Inflammatory macrophage treated with lipopolysaccharide for 1 hour (primary cell): ENCODE measurements at regions not wholly inside any gene's neighbourhood (a gene's known extent, or its start where the extent isn't known, plus 50 kb on each side); places are given as distances from the start of the nearest gene placed in this dataset.
"Not testable (repeated sequence)": the region's sequence is repeated elsewhere in the genome, so short reads cannot be mapped to it uniquely, and the experiment has no call there.

Experiments
- DNase-seq, 2 donors: peaks; one replicate each; pipeline ENCODE4 v3.0.0-alpha.2; 2020 to 2022

DNA sequence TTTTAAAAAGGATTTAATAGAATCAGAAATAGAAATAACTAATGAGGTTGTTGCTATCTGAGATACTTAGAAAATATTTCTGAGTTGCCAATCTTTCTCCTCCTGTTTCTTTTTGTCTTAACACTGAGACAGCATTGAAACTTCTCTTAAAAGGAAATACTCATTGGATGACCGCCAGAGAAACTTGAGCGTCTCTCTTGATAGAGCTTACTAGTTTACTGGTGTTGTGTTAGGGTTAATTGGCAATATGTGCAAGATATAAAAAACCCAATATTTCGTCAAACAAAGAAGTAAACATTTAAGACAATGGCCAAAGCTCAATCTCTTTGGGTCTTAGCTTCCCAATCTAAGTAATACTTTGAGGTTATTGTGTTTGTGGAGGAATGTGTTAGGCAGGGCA is 176.4 kb upstream of the CHD1 start:
- DNase-seq = no peak

DNA sequence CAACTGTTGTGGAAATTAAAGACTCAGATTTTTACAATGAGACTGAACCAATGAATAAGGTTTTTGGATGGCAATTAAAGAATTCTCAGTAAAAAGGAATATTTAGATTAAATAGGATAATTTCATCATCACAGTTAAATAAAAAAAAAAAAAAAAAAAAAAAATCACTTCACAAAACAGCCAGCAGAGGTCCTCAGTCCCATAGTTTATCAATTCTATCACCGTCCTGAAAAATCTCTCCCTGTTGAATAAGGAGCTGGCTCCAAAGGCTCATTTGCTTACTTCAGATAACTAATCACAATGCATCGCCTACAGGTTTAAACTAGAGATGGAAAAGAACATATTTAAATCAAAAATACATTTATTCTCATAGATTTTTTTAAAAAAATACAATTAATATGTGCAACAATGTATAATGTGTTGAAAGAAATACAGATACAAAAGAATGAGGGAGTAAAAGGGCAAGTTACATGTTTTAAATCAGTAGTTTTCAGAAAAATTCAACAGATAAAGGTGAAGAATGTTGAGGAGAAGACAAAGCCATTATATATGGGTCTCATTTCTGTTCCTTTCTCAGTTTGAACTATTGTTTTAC is 175.8 kb upstream of the CHD1 start:
- DNase-seq = peak; percentile 11 to 80

DNA sequence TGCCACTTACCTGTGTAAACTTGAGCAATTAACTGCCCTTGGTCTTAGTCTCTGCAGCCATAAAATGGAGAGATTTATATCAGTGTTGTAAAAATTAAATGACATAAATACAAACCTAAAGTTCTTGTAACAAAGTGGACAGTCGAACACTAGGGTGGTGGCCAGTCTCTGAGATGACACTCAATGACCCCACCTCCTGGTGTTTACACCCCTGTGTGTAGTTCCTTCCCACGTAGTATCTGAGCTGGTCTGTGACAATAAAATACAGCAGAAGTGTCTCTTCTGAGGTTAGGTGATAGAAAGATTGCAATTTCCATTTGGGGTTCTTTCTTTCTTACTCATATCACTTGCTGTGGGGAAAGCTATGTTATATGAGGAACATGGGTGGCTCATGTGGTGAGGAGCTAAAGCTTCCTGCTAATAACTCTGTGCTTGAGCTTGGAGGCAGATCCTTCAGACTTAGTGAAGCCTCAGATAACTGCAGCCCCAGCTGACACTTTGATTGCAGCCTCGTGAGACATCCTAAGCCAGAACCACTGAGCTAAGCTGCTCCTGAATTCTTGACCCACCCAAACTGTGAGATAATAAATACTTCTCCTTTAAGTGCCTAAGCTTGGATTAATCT is 173.4 kb upstream of the CHD1 start:
- DNase-seq = no peak

DNA sequence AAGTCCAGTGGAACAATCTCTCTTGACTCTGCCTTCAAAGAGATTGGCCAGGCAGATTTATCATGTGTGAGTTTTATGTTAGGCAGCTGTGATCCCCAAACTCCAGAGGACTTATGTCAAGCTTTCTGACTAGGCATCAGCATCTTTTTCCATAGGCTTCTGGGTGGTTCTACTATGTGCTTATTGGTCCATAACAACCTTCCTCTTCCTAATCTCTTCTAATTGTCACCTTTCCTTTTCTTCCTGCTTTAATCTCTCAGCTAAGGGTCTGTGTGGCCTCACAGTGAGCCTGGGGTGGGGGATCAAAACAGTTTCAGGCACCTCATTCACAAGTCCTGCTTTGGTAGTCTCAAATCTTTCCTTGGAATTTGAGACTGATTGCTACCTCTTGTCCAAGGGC is 170.9 kb upstream of the CHD1 start:
- no peak for DNase-seq

DNA sequence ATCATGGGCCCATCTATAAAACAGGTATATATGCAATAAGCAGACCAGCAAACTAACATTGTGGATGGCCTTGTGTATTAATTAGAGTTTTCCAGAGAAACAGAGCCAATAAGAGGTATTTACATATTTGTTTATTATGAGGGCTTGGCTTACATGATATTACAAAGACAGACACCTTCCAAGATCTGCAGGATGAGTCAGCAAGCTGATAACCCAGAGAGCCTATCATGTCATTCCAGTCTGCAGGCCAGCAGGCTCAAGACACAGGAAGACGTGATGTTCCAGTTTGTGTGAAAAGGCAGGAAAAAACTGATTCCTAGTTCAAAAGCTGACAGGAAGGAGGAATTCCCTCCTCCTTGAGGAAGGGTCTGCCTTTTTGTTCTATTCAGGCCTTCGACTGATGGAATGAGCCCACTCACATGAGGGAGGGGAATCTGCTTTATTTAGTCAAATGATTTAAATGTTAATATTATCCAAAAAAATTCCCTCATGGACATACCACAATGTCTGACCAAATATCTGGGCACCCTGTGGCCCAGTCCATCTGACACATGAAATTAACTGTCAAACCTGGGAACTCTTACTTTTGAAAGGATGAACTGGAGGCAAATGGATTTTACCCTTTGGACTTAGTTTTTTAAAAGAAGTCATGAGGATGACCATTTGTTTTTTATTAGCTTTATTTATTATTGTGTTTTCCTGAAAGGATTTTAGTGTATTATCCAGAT is 161.2 kb upstream of the CHD1 start:
- no peak for DNase-seq

DNA sequence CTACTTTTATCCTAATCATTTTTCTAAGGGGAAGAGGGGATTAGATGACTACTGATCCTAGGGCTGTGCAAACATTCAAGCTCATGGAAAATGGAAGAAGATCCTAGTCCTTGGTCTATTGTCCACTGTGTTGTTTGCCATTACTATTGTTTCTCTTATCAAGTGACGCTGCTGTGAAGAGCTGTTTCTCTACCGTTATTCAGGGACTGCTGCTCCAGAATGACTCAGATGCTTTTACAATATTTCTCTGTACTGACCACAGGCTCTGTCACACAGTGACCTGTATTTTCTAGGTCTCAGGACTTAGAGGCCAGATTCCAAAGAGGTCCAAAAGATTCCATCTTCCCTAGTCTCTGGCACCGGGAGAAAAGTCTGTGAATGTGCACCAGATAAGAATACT is 159.5 kb upstream of the CHD1 start:
- no peak for DNase-seq

DNA sequence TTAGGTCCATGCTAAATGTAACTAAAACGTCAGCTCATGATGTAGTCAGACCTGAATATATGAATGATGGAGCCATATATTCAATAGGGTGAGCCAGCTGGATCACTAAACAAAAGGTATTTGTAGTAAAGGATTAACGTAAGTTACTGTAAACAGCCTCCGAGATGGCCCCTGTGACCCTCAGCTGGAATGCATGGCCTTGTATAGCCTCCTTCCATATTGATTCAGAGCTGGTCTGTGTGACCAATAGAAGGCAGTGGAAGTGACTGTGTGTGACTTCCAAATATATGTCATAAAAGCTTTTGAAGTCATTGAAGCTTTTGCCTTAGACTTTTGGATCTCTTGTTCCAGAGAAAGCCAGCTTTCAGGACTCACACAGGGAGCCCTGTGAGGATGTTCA is 154.4 kb upstream of the CHD1 start:
- DNase-seq = no peak

DNA sequence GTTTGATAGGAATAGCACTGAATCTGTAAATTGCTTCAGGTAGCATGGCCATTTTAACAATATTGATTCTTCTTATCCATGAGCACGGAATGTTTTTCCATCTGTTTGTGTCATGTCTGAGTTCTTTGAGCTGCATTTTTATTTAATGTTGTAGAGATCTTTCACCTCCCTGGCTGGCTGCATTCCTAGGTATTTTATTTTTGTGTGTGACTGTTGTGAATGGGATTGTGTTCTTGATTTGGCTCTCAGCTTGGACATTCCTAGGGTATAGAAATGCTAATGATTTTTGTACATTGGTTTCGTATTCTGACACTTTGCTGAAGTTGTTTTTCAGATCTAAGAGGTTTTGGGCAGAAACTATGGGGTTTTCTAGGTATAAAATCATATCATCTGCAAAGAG is 152.9 kb upstream of the CHD1 start:
- DNase-seq = no peak

DNA sequence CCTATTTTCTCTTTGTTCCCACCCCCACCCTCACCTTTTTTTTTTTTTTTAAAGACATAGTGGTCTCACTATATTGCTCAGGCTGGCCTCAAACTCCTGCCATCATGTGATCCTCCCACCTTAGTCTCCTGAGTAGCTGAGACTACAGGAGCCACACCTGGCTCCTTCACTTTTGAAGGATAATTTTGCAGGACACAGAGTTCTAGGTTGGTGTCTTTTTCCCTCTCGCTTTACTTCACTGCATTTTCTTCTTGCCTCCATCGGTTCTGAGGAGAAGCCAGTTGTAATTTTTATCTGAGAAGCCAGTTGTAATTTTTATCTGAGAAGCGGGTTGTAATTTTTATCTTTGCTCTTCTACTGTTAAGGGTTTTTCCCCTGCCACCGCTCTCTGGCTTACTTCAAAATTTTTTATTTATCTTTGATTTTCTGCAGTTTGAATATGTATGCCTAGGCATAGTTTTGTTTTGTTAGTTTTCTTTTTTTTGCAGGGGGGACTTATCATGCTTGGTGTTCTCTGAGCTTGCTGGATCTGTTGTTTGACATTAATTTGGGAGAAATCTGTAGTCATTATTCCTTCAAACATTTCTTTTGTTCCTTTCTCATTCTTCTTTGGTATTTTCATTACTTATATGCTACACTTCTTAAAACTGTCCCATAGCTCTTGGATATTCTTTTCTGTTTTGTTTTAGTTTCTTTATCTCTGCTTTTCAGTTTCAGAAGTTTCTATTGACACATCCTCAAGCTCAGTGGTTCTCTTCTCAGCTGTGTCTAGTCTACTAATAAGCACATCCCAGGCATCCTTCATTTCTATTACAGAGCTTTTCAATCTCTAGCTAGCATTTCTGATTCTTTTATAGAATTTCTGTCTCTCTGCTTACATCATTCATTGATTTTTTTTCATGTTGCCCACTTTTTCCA is 148.2 kb upstream of the CHD1 start:
- no peak for DNase-seq

DNA sequence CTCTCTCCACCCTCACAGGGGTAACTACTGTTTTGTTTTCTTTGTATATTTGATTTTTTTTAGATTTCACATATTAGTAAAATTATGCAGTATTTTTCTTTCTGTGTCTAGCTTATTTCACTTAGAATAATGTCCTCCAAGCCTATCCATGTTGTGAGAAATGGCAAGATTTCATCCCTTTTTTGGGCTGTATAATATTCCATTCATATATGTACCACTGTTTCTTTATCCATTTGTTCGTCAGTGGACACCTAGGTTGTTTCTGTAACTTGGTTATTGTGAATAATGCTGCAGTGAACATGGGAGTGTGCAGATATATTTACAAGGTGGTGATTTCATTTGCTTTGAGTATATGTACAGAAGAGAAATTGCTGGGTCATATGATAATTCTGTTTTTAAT is 144.0 kb upstream of the CHD1 start:
- DNase-seq = no peak

DNA sequence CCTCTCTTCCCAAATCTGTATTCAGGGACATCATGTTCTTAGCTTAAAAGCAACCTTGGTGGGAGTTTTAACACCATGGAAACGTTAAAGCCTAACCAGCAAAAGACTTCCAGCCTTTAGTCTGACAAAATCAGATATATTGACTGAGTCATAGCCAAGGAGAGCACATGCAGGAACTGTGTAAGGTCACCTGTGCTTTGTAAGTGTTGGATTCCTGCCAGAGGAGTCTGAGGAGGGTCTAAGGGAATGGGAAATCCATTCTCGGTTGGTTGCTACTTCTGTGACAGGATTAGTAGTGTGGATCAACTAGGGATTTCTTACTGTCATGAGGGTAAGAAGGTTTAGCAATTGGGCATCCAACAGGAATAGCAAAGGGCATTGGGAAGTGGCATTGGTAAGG is 142.0 kb upstream of the CHD1 start:
- DNase-seq = no peak

DNA sequence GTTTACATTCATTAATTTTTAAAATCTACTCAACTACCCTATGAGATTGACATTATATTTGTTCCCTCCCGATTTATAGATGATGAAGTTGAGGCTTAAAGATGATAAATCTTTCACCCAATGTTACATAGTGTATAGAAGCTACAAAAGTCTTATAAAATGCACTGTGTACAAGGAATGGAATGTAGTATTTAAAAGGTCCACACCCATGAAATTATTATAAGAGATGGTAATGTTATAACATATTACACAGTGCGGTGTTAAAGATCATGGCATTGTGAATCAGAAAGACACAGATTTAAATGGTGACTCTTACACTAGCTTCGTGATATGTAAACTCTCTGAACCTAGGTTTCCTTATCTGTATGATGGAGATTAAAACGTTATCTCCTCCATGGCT is 141.6 kb upstream of the CHD1 start:
- DNase-seq = no peak

DNA sequence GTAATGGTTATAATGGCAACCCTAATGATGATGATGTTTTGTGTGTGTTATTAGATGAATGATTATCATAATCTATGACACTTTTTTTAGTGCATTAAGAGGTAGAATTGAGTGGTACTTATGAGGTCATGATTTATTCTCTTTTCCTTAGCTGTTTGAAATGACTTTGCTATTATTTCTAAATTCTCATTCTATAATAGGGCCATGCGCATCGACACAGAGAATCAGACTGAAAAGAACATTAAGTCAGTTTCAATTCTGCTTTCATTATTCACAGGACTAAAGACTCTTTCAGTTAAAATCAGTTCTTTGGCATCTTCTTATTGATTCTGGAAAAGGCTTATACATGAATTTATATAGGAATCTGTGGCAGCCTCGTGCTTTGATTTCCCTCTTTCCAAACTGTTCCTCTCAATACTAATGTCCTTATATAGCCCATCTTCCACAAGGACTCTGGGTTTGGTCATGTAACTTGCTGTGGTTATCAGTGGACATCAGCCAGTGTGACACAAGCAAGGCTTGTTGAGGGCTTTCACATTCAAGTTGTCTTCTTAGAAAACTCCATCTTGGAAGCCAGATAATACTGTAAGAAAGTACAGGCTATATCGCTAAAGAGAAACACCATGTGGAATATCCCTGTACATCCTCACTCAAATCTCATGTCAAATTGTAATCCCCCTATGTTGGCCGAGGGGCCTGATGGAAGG is 140.3 kb upstream of the CHD1 start:
- DNase-seq = no peak

DNA sequence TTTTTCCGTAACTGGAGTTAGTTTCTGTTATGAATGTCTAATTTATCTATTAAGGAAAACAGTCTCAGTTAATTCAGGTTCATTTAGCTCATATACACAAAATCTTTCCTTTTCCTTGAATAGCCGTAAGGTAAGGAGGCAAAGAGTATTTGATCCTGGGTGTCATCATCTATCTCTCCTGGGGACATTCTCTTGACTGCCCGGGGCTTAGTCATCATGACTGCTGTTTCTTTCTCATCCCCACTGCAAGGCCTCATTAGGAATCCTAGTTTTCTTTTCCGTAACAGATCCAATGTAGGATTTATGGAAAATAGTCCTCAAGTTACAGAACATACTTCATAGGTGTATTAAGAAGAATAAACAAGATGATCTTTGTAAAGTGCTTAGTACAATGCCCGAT is 134.9 kb upstream of the CHD1 start:
- DNase-seq = no peak

DNA sequence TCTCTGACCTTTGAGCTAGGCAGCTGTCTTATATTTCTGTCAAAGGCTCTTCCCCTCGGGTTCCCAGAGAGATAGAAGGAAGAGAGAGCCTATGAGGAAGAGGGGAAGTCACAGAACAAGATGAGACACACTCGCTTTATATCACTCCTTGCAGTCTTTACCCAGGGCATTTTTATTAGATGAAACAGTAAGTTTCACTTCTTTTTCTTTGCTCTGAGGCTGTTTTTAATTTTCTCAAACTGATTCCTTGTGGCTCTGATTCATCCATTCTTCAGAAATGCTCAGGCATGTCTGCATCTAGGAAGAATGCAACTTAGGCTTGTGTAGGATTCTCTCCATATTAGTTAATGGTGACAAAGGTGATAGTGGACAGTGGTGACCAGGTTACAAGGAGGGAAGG is 132.9 kb upstream of the CHD1 start:
- DNase-seq = peak; percentile 5 to 18

DNA sequence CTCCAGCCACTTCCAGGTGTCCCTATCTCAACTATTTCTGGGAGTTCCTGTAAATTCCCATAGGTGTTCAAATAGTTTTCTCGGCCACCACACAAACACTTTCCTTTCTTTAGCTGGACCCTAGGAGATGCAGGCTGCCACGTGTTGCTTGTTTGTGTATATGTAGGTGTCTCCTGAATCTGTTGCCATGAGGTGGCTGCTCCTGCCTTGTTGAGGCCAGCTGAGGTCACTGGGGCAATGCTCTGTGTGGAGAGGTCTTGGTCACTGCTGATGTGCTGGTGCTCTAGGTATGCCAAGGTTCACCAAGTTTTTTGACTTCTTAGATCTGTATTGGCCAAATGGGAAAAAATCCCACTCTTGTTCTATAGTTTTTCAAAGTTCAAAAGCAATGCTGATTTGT is 132.5 kb upstream of the CHD1 start:
- DNase-seq = no peak

DNA sequence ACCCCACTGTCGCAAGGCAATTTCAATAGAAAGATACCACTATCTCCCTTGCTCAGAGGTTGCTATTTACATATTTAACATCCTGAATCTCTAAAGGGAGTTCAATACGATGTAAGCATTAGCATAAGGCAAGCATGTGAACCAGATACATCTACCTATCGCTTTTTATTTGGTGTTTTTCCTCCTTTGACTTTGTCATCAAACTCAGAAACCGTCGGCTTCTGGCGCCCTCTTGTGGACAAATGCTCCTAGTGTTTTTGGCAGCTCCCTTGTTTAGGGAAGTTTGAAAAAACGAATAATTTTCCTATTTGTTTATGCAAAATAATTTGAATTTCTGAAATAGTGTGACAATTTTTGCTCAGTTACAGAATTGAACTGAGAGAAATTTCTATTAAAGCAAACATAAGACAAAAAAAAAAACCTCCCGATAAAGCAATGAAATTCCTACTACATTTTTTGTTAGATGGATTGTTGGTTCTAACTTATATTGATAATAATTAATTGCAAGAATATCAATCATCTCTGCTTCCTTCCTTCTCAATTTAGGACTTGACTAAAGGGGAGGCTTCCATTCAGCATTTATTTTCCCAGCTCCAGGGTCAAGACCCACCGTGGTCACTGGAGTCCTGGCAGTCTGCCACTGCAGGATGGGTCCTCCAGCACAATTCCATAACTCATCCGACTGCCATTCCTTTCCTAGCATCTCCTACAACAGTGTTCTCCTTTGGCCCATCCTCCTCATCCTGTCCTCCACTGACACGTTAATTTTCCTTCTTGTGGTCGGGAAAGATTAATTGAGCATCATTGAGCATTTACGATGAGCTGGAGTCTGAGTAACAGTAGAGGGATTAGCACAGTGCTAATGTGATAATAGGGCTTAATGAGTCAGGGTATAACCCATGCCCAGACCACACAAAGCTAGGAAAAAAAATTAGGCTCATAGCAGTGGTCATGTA is 131.8 kb upstream of the CHD1 start:
- DNase-seq = peak; percentile 47 to 95

DNA sequence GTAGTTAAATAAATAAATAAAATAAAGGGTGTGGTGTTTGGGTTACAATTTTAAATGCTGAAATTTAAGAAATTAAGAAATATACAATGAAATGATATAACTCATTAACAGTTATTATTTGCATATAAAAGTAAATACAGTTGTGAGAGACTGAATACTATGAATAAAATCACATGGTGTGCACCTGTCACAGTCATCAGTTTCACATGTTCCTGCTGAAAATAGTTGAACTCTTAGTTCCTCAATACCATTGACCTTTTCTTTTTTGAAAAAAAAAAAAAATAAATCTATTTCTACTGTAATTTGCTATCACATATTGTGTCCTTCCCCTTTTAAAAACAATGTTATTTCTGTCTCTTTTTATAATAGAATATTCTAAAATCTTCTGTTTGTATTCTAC is 130.9 kb upstream of the CHD1 start:
- no peak for DNase-seq

DNA sequence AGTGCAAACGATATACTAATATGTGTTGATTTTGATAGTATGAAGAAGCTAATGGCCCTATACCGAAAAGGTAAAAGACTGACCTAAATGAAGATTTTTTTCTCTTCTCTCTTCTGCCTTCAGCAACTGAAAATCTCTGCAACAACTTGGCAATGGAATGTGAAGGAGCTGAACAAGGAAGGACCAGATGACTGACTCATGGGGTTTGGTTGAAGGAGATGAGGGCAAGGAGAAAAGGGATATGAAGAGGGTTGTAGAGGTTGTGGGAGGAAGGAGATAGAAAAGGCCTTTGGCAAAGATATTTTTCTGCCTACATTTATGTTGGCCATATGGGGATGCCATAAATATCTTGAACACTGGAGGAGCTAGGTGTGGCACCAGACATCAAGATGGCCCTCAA is 129.7 kb upstream of the CHD1 start:
- no peak for DNase-seq

DNA sequence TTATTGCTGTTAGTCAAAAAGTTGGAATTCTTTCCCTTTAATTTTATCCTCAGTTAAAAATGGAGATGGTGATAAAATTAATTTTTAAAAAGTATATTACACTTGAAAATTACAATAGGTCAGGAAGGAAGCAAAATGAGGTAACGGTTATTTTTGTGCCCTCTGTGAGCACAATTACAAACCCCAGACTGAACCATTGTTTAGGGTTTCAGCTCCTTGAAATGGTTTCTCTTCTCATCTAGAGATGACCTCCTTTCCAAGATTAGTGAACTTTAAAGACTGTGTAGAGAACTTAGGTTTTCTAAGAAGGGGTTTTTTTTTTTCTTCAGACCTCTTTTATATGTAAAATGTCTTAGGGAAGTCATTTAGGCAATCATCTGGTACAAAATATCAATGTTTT is 126.2 kb upstream of the CHD1 start:
- no peak for DNase-seq

DNA sequence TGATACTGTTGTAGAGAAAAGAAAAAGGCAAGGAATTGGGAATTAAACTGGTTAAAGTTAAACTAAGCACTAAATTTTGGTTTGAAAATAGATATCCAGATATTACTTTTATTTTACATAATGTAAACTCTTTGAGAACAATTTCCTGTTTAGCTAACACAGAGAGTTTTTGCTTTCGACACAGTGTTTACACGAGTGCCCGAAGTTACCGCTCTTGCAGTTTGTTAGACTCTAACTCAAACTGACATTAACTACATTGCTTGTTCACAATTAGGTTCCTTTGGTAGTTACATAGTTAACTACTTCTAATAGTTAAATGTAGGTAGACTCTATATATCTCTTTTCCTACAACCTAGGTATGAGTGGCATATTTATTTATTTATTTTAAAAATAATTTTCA is 117.1 kb upstream of the CHD1 start:
- DNase-seq = no peak

DNA sequence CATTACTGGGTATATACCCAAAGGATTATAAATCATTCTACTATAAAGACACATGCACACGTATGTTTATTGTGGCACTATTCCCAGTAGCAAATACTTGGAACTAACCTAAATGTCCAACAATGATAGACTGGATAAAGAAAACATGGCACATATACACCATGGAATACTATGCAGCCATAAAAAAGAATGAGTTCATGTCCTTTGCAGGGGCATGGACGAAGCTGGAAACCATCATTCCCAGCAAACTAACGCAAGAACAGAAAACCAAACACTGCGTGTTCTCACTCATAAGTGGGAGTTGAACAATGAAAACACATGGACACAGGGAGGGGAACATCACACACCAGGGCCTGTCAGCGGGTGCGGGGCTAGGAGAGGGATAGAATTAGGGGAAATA is 114.5 kb upstream of the CHD1 start:
- not testable (repeated sequence) for DNase-seq
